22Rv1 (cell line): ENCODE measurements at regions not wholly inside any gene's neighbourhood (a gene's known extent, or its start where the extent isn't known, plus 50 kb on each side); places are given as distances from the start of the nearest gene placed in this dataset.

Experiments
- ZFX ChIP-seq: fragments of 450-650 bp; IDR thresholded peaks from 2 replicates; pipeline ENCODE4 v1.6.1; 2017; ENCODE audit warnings: antibody characterized with exemption, borderline replicate concordance
- TF ChIP-seq, protein P1 (sequence below): fragments of 450-650 bp; IDR thresholded peaks from 2 replicates; pipeline ENCODE4 v1.5.1; 2017; ENCODE audit warnings: mild to moderate bottlenecking

DNA sequence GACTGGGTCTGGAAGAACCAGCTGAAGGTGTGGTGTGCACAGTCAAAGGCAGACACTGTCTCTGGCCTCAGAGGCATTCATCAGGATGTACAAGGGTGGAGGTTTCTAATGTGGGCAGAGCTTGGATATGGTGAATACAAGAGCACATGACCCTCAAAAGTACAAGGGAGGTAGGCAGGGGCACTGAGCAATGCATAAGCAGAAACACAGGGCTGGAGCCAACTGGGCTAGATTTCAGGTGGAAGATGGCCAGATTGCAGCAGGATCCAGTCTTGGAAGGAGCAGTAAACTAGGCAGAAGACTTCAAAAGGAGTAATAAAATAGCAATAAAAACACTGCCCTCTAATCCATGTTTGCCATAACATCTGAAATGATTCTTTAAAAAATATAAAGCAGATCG is 417.1 kb downstream of the OLFM4 start:
- TF ChIP-seq, protein P1, sequence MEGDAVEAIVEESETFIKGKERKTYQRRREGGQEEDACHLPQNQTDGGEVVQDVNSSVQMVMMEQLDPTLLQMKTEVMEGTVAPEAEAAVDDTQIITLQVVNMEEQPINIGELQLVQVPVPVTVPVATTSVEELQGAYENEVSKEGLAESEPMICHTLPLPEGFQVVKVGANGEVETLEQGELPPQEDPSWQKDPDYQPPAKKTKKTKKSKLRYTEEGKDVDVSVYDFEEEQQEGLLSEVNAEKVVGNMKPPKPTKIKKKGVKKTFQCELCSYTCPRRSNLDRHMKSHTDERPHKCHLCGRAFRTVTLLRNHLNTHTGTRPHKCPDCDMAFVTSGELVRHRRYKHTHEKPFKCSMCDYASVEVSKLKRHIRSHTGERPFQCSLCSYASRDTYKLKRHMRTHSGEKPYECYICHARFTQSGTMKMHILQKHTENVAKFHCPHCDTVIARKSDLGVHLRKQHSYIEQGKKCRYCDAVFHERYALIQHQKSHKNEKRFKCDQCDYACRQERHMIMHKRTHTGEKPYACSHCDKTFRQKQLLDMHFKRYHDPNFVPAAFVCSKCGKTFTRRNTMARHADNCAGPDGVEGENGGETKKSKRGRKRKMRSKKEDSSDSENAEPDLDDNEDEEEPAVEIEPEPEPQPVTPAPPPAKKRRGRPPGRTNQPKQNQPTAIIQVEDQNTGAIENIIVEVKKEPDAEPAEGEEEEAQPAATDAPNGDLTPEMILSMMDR: no peak
- no peak for TF ChIP-seq ZFX
